ENCODE measurements at regions not wholly inside any gene's neighbourhood (a gene's known extent, or its start where the extent isn't known, plus 50 kb on each side); places are given as distances from the start of the nearest gene placed in this dataset.

- DNase-seq: no peak
Observed at GRCh38 chr3:10555263-10555662, 49.9 kb upstream of the ATP2B2 start.

GRCh38 chr3:10556312-10556711 is 50.9 kb upstream of the ATP2B2 start:
- no peak for DNase-seq

GRCh38 chr3:10557250-10557649 is 51.9 kb upstream of the ATP2B2 start:
- no peak for DNase-seq

DNA sequence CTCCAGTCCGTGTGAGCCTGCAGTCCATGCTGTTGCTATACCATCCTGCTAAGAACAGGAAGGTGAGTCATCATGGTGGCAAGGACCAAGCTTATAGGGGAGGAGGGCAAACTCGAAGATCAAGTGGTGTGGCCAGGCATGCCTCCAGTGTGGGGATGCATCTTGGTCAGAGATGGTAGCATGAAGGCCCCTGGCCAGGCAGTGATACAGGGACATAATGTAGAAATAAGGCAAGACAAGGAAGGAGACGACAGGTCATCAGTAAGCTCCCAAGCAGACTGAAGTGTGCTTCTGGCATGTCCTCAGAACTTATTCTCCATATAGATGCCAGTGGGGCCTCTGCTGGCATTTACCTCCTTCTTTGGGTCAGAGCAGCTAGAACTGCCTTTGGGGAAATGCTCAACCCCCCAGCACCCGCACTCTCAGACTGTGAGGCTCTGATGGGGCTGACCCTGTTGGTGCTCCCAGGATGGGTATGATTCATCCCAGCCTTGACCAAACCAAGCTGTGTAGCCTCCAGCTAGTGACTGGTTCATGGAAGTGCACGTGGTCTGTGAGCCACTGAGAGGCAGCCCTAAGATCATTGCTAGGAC is 52.5 kb upstream of the ATP2B2 start:
- DNase-seq: no peak

- DNase-seq: no peak
Observed at GRCh38 chr3:10558736-10559135, 53.4 kb upstream of the ATP2B2 start.

- no peak for DNase-seq
Observed at GRCh38 chr3:10560060-10560861, 54.9 kb upstream of the ATP2B2 start.

DNA sequence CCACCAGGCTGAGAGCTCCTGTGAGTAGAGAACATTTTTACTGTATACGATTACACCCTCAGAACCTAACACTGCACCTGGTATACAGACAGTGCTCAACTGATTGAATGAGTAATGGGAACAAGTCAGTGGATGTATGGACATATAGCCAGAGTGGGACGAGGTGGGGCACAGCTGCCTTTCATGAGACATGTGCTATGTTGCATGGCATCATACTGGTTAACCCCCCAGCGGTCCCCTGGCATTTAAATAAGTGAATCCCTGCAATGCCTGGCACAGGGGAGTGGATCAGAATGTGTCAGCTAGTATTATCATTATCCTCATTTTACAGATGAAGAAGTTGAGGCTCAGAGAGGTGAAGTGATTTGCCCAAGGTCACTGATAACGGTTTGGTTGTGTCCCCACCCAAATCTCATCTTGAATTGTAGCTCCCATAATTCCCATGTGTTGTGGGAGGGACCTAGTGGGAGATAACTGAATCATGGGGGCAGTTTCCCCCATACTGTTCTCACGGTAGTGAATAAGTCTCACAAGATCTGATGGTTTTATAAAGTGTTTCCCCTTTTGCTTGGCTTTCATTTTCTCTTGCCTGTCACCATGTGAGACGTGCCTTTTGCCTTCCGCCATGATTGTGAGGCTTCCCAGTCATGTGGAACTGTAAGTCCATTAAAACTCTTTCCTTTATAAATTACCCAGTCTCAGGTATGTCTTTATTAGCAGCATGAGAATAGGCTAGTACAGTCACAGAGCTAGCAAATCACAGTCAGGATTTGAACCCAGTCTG is 56.0 kb upstream of the ATP2B2 start:
- DNase-seq: no peak

GRCh38 chr3:10561946-10562560 is 56.7 kb upstream of the ATP2B2 start:
- DNase-seq: no peak

DNA sequence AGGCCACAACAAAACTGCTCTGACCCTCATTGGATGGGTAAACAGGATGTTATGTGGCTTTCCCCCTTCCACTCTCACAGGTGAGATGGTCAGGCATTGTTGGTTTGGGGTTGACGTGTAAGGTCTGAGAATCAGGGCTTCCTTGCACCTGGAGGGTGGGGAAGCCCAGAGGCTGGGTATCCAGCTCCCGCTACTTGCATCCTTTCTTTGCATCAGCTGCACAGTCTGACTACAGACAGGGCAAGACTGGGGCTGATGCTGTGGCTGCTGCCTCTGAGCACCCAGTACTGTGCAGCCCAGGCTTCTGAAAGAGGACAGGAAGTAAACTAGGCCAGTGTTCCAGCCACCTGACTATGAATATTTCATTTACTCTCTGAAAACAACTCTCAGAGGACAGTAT is 58.0 kb upstream of the ATP2B2 start:
- no peak for DNase-seq

- DNase-seq: no peak
Observed at GRCh38 chr3:10565814-10566213, 60.4 kb upstream of the ATP2B2 start.

DNA sequence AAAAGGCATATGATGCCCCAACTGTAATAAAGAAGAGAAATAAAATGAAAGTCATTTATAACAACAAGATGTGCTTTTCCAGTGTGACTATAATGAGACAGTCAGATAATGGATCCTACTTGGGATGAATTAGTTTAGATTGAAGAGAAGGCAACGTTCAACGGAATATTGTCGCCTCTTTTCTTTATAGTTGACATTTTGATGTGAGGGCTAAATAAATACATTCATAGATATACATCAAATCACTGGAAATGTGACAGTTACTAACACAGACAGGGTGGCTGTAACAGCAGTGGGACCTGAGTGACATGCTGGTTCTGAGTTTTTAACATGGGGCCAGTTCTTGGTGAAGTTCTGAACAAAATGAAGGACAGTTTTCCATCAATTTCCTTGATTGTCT is 61.1 kb upstream of the ATP2B2 start:
- no peak for DNase-seq

- no peak for DNase-seq
Observed at GRCh38 chr3:10568549-10568948, 63.2 kb upstream of the ATP2B2 start.

DNA sequence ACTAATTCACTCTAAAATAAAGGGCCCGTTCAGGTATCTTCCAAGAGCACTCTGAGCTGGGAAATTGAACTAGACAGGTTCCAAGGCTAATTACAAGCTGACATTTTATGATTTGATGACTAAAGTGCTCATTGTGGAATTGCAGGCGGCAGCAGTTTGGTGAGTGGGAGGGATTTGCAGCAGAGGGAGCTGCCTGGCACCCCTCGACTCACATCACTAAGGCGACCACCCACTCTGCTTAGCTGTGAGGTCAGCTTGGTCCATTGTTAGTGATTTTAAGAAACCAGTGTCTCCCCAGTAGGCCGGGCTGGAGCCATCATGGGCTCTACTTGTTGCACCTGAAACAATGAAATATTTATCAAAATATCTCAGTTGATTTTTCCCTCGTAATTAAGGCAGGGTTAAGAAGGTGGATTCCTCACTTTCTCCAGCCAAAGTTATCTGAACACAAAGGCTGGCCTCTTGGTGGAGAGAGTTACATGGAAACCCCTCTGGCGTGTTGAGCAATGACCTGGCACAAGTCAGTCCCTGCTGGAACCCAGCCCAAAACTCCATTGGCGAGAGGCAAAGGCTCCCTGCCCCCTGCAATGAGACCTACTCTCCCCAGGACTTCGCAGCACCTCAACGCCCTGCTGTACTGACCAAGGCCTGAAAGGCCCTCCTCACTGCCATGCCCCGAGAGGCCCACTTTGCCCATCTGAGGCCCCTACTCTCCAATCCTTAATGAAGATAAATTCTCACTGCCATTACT is 65.0 kb upstream of the ATP2B2 start:
- DNase-seq: no peak

DNA sequence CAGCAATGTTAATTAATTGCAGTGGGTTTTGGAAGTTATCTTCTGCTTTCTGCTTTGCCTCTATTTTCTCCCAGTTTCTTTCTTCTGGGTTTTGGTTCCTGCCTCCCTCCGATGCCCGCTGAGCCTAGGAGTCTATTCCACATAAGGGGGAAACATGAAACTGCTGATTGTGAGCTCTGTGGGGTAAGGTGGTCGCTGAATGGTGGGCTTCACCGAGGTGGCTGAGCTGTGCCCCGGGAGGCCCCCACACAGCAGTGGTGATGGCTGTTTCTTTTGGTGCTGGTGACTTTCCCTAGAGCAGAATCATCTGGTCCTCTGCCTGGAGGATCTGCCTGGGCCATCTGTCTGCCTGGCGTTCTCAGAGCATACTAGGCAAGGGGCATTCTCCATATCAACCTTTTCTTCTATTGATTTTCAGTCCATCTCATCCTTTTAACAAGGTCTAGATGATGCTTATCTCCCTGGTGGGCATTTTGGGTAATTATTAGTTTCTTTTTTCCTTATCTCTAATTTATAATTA is 68.8 kb upstream of the ATP2B2 start:
- no peak for DNase-seq

GRCh38 chr3:10575601-10576160 is 70.3 kb upstream of the ATP2B2 start:
- no peak for DNase-seq

DNA sequence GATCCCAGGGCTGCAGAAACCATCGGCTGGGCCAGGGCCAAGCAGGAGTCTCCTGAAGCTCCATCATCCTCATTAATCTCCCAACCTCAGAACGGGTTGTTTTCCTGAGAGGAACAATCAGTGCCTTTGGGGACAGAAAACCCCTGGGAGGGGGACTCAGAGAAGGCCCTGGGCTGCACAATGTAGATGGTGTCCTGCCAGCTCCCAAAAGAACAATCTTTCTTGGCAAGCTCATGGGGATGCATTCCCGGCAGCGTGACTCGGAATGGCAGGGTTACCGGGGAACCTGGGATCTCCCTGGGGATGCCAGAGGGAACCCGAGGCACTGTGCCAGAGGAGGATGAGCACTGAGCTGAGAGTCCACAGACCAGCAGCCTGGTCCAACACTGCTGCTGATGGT is 72.1 kb upstream of the ATP2B2 start:
- no peak for DNase-seq

DNA sequence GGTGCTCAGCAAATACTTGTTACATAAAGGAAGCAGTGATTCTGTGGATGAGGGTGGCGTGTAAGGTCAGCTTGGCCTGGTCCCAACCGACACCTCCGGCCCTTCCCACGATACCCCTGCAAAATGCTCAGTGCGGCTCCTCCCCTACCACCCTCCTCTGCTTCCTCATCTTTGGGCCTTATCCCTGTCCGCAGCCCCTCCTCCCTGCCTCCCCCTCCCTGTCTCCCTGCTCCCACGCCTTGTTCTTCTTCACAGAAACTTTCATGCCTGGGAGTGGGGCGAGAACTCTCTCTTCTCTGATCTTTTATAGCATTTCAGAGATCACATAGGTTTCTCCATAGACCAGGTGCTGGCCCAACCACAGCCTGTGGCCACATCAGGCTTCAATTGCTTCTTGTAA is 75.0 kb upstream of the ATP2B2 start:
- DNase-seq: no peak

DNA sequence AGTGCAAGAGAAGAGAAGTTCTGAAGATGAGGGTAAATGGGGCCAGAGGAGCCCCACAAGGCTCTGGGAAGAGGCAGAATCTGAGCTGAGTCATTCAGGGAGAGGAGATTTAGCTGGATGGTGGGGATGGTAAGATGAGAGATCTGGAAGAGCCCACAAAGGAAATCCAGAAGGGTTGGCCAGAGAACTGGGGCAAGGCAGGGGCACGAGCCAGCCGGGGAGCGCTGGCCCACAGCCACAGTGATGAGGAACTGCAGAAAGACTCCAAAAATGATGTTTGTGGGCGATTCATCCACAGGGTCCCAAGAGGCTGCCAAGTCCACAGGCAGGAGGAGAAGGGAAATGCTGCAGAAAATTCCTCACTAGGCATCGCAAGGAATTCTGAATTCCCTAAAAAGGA is 75.9 kb upstream of the ATP2B2 start:
- DNase-seq: no peak

DNA sequence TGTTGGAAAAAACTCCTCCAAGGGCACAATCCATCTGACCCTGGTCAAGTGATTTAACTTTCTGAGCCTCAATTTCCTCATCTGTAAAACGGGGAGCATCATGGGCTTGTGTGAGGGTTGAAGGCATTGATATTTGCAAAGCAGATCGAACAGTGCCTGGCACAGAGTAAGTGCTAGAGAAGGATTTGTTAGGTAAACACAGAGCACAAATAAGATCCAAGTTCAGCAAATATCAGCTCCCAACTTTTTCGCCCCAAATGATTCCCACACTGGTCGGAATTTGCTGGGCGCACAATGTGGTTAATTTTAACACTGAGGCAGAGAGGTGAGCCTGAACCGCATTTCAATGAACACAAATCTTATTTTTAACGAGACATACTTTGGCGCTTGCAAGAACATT is 76.3 kb upstream of the ATP2B2 start:
- no peak for DNase-seq

DNA sequence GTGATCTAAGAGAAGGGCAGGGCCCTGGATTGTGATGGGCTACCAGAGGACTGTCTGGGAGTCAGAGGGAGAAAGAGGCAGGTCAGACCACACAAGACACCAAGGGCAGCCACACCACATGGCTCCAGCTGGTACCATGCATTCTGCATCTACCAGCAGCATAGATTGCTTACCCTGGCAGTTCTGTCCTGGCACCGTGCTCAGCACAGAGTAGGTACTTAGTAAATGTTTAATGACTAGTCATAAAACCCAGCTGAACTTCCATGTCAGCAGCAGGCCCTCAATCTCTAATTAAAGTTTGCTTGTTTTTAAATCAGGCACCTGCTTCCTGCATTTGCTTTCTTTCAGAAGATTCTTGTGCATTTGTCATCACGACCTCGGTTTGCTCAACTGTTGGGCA is 77.3 kb upstream of the ATP2B2 start:
- no peak for DNase-seq

GRCh38 chr3:10583798-10584708 is 78.7 kb upstream of the ATP2B2 start:
- no peak for DNase-seq

Data from CD4-positive, alpha-beta T cell treated with Interleukin-4 for 4 hours (primary cell).